ENCODE measurements at regions not wholly inside any gene's neighbourhood (a gene's known extent, or its start where the extent isn't known, plus 50 kb on each side); places are given as distances from the start of the nearest gene placed in this dataset.
"Not testable (repeated sequence)": the region's sequence is repeated elsewhere in the genome, so short reads cannot be mapped to it uniquely, and the experiment has no call there.

DNA sequence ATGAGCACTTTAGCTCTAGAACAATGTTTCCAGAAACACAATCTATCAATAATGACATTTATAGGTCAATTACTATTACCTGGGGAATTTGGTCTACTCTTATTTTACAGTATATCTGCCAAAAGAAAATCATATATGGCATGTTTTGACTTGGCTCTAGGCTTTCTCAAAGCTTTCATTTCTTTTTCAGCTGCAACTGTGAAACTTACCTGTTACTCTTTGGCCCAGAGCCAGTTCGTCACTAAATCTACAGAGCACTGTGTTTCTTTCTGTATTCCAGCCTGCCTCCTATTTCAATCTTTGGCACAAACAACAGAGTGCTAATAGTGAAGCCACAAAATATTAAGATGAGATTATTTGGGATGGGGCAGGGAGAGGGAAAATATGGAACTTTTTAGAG is 76.0 kb downstream of the P2RY1 start:
- no peak overlapping the region for H3K27ac Mint-ChIP-seq
- no peak overlapping the region for H3K4me3 ChIP-seq (ENCODE audit: control extremely low read depth in 1 of 5, extremely low read depth in 1 of 5, insufficient read depth in 1 of 5, low read depth in 2 of 5, low read length in 4 of 5)
- no peaks in the 10 kb centered on the region for H3K4me1 Mint-ChIP-seq
- H3K79me2 ChIP-seq (ENCODE audit: control insufficient read depth, insufficient read depth, low read length) = no peaks in the 10 kb centered on the region
- H3K9ac ChIP-seq (ENCODE audit: low read length) = no peak overlapping the region
- H3K27me3 Mint-ChIP-seq = no peaks in the 10 kb centered on the region
- H3K4me1 ChIP-seq (ENCODE audit: control insufficient read depth in 2 of 2, insufficient read depth in 2 of 2, low read length in 2 of 2) = no peaks in the 10 kb centered on the region
- ChIA-PET CTCF (no interaction called here), POLR2A (no interaction called here)
- H3K27ac ChIP-seq (ENCODE audit: low read length in 2 of 2) = no peak overlapping the region
- WGBS (ENCODE audit: insufficient coverage) = no CpG with 5 or more reads among the region's 1 CpG
- no peak overlapping the region for H3K4me2 ChIP-seq (replicated peaks; ENCODE audit: low read depth, low read length, poor library complexity, severe bottlenecking)
- intact Hi-C loops (cut with micrococcal nuclease) = no loop called here
- H3K9me3 ChIP-seq (ENCODE audit: control extremely low read depth in 1 of 3, control insufficient read depth in 2 of 3, insufficient read depth in 1 of 3, low read length in 2 of 3) = no peaks in the 10 kb centered on the region
- no peak overlapping the region for H3K4me3 Mint-ChIP-seq
- no peaks in the 10 kb centered on the region for H3K36me3 ChIP-seq (replicated peaks in 1 of 2; ENCODE audit: control extremely low read depth in 1 of 2, control insufficient read depth in 1 of 2, extremely low read depth in 1 of 2, insufficient read depth in 2 of 2, low read length in 1 of 2)
- H2AFZ ChIP-seq (ENCODE audit: insufficient read depth, low read depth, low read length, poor library complexity, severe bottlenecking) = no peak overlapping the region
- no peaks in the 10 kb centered on the region for H3K27me3 ChIP-seq (replicated peaks in 1 of 4; ENCODE audit: control extremely low read depth in 1 of 4, control insufficient read depth in 3 of 4, insufficient read depth in 4 of 4, low read length in 3 of 4)
- ATAC-seq (ENCODE audit: low read depth) (no peak), DNase-seq (no peak)
- TF ChIP-seq, protein P1, sequence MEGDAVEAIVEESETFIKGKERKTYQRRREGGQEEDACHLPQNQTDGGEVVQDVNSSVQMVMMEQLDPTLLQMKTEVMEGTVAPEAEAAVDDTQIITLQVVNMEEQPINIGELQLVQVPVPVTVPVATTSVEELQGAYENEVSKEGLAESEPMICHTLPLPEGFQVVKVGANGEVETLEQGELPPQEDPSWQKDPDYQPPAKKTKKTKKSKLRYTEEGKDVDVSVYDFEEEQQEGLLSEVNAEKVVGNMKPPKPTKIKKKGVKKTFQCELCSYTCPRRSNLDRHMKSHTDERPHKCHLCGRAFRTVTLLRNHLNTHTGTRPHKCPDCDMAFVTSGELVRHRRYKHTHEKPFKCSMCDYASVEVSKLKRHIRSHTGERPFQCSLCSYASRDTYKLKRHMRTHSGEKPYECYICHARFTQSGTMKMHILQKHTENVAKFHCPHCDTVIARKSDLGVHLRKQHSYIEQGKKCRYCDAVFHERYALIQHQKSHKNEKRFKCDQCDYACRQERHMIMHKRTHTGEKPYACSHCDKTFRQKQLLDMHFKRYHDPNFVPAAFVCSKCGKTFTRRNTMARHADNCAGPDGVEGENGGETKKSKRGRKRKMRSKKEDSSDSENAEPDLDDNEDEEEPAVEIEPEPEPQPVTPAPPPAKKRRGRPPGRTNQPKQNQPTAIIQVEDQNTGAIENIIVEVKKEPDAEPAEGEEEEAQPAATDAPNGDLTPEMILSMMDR (IDR thresholded peaks at IDR 0.05) = no peak
- no peaks in the 10 kb centered on the region for H3K9me3 Mint-ChIP-seq (ENCODE audit: insufficient read depth)
- H4K20me1 ChIP-seq (ENCODE audit: control insufficient read depth, insufficient read depth, low read length, poor library complexity, severe bottlenecking) = no peaks in the 10 kb centered on the region

DNA sequence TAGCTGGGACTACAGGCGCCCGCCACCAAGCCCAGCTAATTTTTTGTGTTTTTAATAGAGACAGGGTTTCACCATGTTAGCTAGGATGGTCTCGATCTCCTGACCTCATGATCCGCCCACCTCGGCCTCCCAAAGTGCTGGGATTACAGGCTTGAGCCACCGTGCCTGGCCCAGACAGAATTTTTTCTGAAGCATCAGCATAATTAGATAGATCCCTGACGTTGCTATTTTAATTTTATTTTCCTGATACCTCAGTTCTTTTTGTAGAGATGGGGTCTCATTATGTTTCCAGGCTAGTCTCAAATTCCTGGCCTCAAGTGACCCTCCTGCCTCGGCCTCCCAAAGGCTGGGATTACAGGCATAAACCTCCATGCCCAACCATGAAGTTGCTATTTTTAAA is 79.8 kb downstream of the P2RY1 start:
- 93% methylated on average over 3 of the region's 8 CpGs for WGBS (ENCODE audit: insufficient coverage)
- H3K27ac Mint-ChIP-seq; H3K9ac ChIP-seq (ENCODE audit: low read length); H3K9me3 Mint-ChIP-seq (ENCODE audit: insufficient read depth); H3K27me3 Mint-ChIP-seq; H3K9me3 ChIP-seq (ENCODE audit: control extremely low read depth in 1 of 3, control insufficient read depth in 2 of 3, insufficient read depth in 1 of 3, low read length in 2 of 3); H3K4me1 ChIP-seq (ENCODE audit: control insufficient read depth in 2 of 2, insufficient read depth in 2 of 2, low read length in 2 of 2); H2AFZ ChIP-seq (ENCODE audit: insufficient read depth, low read depth, low read length, poor library complexity, severe bottlenecking); H3K4me2 ChIP-seq (replicated peaks; ENCODE audit: low read depth, low read length, poor library complexity, severe bottlenecking); H3K4me3 Mint-ChIP-seq; ATAC-seq (ENCODE audit: low read depth); DNase-seq; POLR2A ChIA-PET; intact Hi-C loops (cut with micrococcal nuclease); H3K27me3 ChIP-seq (replicated peaks in 1 of 4; ENCODE audit: control extremely low read depth in 1 of 4, control insufficient read depth in 3 of 4, insufficient read depth in 4 of 4, low read length in 3 of 4); H3K4me1 Mint-ChIP-seq; H4K20me1 ChIP-seq (ENCODE audit: control insufficient read depth, insufficient read depth, low read length, poor library complexity, severe bottlenecking); CTCF ChIA-PET; H3K36me3 ChIP-seq (replicated peaks in 1 of 2; ENCODE audit: control extremely low read depth in 1 of 2, control insufficient read depth in 1 of 2, extremely low read depth in 1 of 2, insufficient read depth in 2 of 2, low read length in 1 of 2); H3K79me2 ChIP-seq (ENCODE audit: control insufficient read depth, insufficient read depth, low read length); H3K4me3 ChIP-seq (ENCODE audit: control extremely low read depth in 1 of 5, extremely low read depth in 1 of 5, insufficient read depth in 1 of 5, low read depth in 2 of 5, low read length in 4 of 5); H3K27ac ChIP-seq (ENCODE audit: low read length in 2 of 2): not testable (repeated sequence)
